Breast epithelium (tissue), 3 donors: ENCODE measurements at regions not wholly inside any gene's neighbourhood (a gene's known extent, or its start where the extent isn't known, plus 50 kb on each side); places are given as distances from the start of the nearest gene placed in this dataset.

Experiments used
- CTCF ChIP-seq, 3 donors: fragments of 450-650 bp; IDR thresholded peaks; one replicate each; pipeline ENCODE4 v1.5.1; 2016 to 2017; ENCODE audit warnings: antibody characterized with exemption in 3 of 3, mild to moderate bottlenecking in 3 of 3, moderate library complexity in 3 of 3
- POLR2A ChIP-seq: fragments of 450-650 bp; IDR thresholded peaks from one replicate; pipeline ENCODE4 v1.6.1; 2016; ENCODE audit warnings: antibody characterized with exemption, mild to moderate bottlenecking, moderate library complexity
- POLR2AphosphoS5 ChIP-seq, 3 donors: sonication (generic); formaldehyde crosslinking; IDR thresholded peaks; one replicate each; pipeline ENCODE4 v1.6.1; 2017; ENCODE audit warnings: antibody characterized with exemption in 3 of 3

GRCh38 chrX:114071412-114071811 lies 512.5 kb upstream of the HTR2C start:
- TF ChIP-seq CTCF (IDR thresholded peaks at IDR 0.05) (no peak), POLR2AphosphoS5 (IDR thresholded peaks at IDR 0.05) (no peak), POLR2A (no peak)
